IPS DF 19.7 (cell line): ENCODE measurements at regions not wholly inside any gene's neighbourhood (a gene's known extent, or its start where the extent isn't known, plus 50 kb on each side); places are given as distances from the start of the nearest gene placed in this dataset.
A peak's percentile ranks its signal among the peaks of the same experiment; 100 is the strongest.
"Not testable (repeated sequence)": the region's sequence is repeated elsewhere in the genome, so short reads cannot be mapped to it uniquely, and the experiment has no call there.

Experiments
- DNase-seq: peaks from one replicate; pipeline ENCODE4 v3.0.0-alpha.2; 2013; ENCODE audit warnings: low read depth, low spot score

GRCh38 chr9:74090921-74091320, 406.2 kb upstream of the RORB start:
- not testable (repeated sequence) for DNase-seq

DNA sequence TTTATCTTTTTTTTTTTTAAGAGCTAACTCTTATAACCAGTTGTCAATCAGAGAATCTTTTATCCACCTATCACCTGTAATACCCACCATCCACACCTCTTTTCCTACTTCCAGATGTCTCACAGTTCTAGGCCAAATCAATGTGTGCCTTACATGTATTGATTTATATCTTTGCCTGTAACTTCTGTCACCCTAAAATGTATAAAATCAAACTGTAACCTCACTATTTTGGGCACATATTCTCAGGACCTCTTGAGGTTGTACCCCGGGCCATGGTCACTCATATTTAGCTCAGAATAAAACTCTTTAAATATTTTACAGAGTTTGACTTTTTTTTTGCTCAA, 404.7 kb upstream of the RORB start:
- no peak for DNase-seq

- not testable (repeated sequence) for DNase-seq
Measured at GRCh38 chr9:74094037-74094436, 403.1 kb upstream of the RORB start.

GRCh38 chr9:74094766-74095165, 402.4 kb upstream of the RORB start:
- no peak for DNase-seq

- no peak for DNase-seq
Measured at GRCh38 chr9:74095925-74096324, 401.2 kb upstream of the RORB start.

- no peak for DNase-seq
Measured at GRCh38 chr9:74096420-74096819, 400.7 kb upstream of the RORB start.

- no peak for DNase-seq
Measured at GRCh38 chr9:74100042-74100441, 397.1 kb upstream of the RORB start.

DNA sequence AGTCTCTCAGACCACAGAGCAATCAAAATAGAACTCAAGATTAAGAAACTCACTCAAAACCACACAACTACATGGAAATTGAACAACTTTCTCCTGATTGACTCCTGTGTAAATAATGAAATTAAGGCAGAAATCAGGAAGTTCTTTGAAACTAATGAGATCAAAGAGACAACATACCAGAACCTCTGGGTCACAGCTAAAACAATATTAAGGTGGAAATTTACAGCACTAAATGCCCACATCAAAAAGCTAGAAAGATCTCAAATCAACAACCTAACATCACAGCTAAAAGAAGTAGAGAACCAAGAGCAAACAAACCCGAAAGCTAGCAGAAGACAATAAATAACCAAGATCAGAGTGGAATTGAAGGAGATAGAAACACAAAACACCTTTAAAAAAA, 395.0 kb upstream of the RORB start:
- DNase-seq = not testable (repeated sequence)

GRCh38 chr9:74102702-74103101, 394.4 kb upstream of the RORB start:
- no peak for DNase-seq

- no peak for DNase-seq
Measured at GRCh38 chr9:74107692-74108091, 389.4 kb upstream of the RORB start.

DNA sequence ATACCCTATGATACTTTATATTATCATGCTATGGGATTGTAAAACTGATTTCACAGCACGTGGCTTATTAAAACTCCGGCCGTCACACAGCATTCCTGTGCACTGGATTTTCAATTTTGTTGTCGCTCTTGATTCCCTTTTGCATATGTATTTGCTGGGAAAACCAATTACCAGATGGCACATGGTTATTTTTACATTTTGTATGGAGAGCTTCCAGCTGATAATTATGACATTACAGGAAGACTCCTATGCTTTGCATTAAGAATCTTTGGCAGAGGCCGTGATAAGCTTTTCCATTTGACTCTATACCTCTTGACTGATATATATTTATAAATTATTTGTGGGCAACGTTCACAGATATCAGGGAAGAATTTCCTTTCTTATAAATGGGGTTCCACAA, 381.2 kb upstream of the RORB start:
- no peak for DNase-seq

- no peak for DNase-seq
Measured at GRCh38 chr9:74117151-74117550, 380.0 kb upstream of the RORB start.

GRCh38 chr9:74117731-74118130, 379.4 kb upstream of the RORB start:
- DNase-seq = no peak

GRCh38 chr9:74120061-74120460, 377.1 kb upstream of the RORB start:
- DNase-seq = no peak

DNA sequence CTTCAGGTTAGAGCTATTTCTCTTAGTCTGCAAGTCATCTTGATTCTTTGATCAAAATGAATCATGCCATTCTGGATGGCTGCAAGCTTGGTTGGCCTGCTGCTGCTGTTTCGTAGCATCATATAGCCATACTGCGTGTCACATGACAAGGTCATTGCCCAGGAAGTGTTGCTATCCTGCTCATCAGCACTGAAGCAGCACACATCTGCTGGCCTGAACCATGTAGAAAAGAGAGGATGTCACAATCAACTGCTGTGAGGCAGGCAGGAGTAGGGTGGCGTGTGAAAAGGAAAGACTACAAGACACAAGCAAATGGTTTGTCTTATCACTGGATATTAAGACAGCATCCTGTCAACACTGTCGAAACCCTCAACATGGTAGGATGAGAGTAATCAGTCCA, 376.7 kb upstream of the RORB start:
- no peak for DNase-seq

DNA sequence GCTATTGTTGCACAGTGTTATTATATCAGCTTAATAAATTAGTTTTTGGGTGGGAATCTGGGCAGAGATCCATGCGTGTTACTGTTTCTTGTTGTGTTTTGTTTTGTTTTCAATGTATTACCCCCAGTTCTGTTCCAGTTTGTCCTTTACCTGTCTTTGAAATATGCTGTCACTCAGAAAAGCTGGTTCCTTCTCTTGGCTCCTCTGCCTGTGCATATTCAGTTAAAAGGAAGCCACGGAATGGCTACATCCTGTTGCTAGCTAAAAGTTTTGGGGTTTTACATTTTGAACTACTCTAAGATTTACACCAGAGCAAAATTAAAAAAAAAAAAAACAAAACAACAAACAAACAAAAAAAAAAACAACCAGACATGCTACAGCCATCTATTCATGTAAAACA, 374.9 kb upstream of the RORB start:
- DNase-seq = no peak

GRCh38 chr9:74122661-74123060, 374.5 kb upstream of the RORB start:
- DNase-seq = no peak

GRCh38 chr9:74125941-74126340, 371.2 kb upstream of the RORB start:
- DNase-seq = no peak

DNA sequence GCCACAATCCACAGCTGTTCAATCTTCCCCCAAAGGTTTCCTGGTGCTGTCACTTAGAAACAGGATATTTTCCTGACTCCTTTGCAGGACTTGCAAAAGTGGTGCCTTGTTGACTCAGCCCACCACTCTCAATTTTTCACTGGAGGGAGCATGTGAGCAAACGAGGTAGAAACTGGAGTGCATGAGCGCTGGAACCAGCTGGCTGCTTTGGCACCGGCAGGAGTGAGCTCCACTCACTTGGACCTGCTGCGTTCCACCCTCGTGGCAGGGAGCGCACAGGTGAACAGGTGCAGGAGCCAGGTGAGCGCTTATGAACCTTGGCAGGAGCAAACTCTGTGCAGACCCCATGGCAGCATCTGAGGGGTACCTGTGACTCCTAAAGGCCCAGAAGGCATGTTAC, 364.1 kb upstream of the RORB start:
- peak; percentile 45 for DNase-seq

- DNase-seq = no peak
Measured at GRCh38 chr9:74133921-74134320, 363.2 kb upstream of the RORB start.

GRCh38 chr9:74138182-74138581, 359.0 kb upstream of the RORB start:
- no peak for DNase-seq

- DNase-seq = no peak
Measured at GRCh38 chr9:74140141-74140540, 357.0 kb upstream of the RORB start.

DNA sequence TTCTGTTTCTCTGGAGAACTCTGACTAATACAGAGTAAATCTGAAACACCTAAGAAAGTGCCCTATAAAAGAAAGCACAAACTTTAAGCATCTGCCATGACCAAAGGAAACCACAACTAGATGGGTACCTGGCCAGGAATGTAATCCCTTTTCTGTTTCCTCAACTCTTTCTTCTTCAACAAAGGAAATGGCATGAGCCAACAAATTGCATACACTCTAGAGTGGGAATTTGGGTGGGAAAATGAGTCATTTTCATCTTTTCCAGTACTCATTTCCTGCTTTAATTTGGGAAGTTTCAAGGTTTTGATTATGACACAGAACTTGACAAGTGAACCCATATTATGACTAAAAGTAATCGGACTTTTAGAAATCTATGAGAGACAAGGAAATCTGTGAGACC, 349.2 kb upstream of the RORB start:
- DNase-seq = no peak

GRCh38 chr9:74172874-74173273, 324.3 kb upstream of the RORB start:
- DNase-seq = no peak

- no peak for DNase-seq
Measured at GRCh38 chr9:74173284-74173683, 323.9 kb upstream of the RORB start.
